Aorta (tissue), 5 donors: ENCODE measurements at regions not wholly inside any gene's neighbourhood (a gene's known extent, or its start where the extent isn't known, plus 50 kb on each side); places are given as distances from the start of the nearest gene placed in this dataset.
A peak's percentile ranks its signal among the peaks of the same experiment; 100 is the strongest.

Experiments used
- ATAC-seq: fragments of 200-7000 bp; cut with Tn5 transposase; one replicate; pipeline ENCODE4 v1.9.1; 2022; ENCODE audit warnings: moderate library complexity; ENCODE audit not compliant: low FRiP score
- DNase-seq, 2 donors: peaks; one replicate each; pipeline ENCODE4 v3.0.0-alpha.2; 2020
- H3K27ac ChIP-seq, 2 donors: one replicate each; pipeline ENCODE4 v1.5.1; 2013; ENCODE audit warnings: low read length in 2 of 2, mild to moderate bottlenecking in 2 of 2, moderate library complexity in 2 of 2, control low read depth in 1 of 2, inconsistent platforms in 1 of 2, low read depth in 1 of 2
- H3K27me3 ChIP-seq, 2 donors: one replicate each; pipeline ENCODE4 v1.6.1; 2013; ENCODE audit warnings: control low read depth in 1 of 2, low read length in 1 of 2, mild to moderate bottlenecking in 1 of 2, moderate library complexity in 1 of 2; ENCODE audit not compliant: insufficient read depth in 2 of 2, control insufficient read depth in 1 of 2
- H3K36me3 ChIP-seq, 2 donors: one replicate each; pipeline ENCODE4 v1.6.1; 2013; ENCODE audit warnings: control low read depth in 1 of 2, low read length in 1 of 2, mild to moderate bottlenecking in 1 of 2; ENCODE audit not compliant: insufficient read depth in 2 of 2, control insufficient read depth in 1 of 2
- H3K4me1 ChIP-seq, 2 donors: one replicate each; pipeline ENCODE4 v1.6.1; 2013; ENCODE audit warnings: low read length in 2 of 2, control low read depth in 1 of 2, mild to moderate bottlenecking in 1 of 2, moderate library complexity in 1 of 2; ENCODE audit not compliant: insufficient read depth in 2 of 2, control insufficient read depth in 1 of 2
- H3K4me3 ChIP-seq, 2 donors: one replicate each; pipeline ENCODE4 v1.5.1; 2013; ENCODE audit warnings: low read length in 2 of 2, control low read depth in 1 of 2, mild to moderate bottlenecking in 1 of 2
- H3K9me3 ChIP-seq: one replicate; pipeline ENCODE4 v1.6.1; 2013; ENCODE audit warnings: mild to moderate bottlenecking, low read length; ENCODE audit not compliant: control insufficient read depth
- WGBS, 2 donors: extraction: QIAGEN DNeasy Blood & Tissue Kit; methylation state at CpG; one replicate each; pipeline ENCODE4 v1.1.7; 2013; 5-methylcytosine and 5-hydroxymethylcytosine counted together
- intact Hi-C, 2 donors: fragments of 100-400 bp; cut with DNase I; formaldehyde crosslinking; loops; one replicate each; pipeline versions ENCODE4 v1.14.2 to v1.15.0; 2022
- donor health status: healthy with polysubstance abuse.
- donor health status: Bipolar disorder and iron deficiency.
- donor health status: DM: no; HTN: no; CAD: no.
- donor health status: DM: no; HTN: no; CAD: no.
- donor health status: DM: yes; HTN: yes; CAD: no.

- DNase-seq (no peak), ATAC-seq (no peak)
- 13 to 19% methylated on average over 1 of the region's 1 CpG for WGBS, 2 donors
- H3K27ac ChIP-seq, result no peak overlapping the region
- H3K27me3 ChIP-seq, result no peaks in the 10 kb centered on the region
- H3K36me3 ChIP-seq, result no peaks in the 10 kb centered on the region
- intact Hi-C loops, result no loop called here
- H3K4me1 ChIP-seq, result no peaks in the 10 kb centered on the region
- H3K4me3 ChIP-seq, result no peak overlapping the region
- no peaks in the 10 kb centered on the region for H3K9me3 ChIP-seq
Measured at GRCh38 chr9:118975736-118976135, 393.5 kb downstream of the BRINP1 start.

GRCh38 chr9:118976160-118976559 lies 393.1 kb downstream of the BRINP1 start:
- Histone ChIP-seq H3K27me3 (no peaks in the 10 kb centered on the region), H3K36me3 (no peaks in the 10 kb centered on the region), H3K27ac (no peak overlapping the region), H3K9me3 (no peaks in the 10 kb centered on the region), H3K4me1 (no peaks in the 10 kb centered on the region), H3K4me3 (no peak overlapping the region)
- no peak for ATAC-seq
- no peak for DNase-seq
- intact Hi-C loops, result no loop called here
- WGBS, 2 donors, result 5 to 10% methylated on average over 2 of the region's 2 CpGs

GRCh38 chr9:118984607-118985006 lies 384.6 kb downstream of the BRINP1 start:
- WGBS, 2 donors, result 92 to 95% methylated on average over 1 of the region's 1 CpG
- H3K27me3 ChIP-seq, result no peaks in the 10 kb centered on the region
- DNase-seq, result no peak
- no peaks in the 10 kb centered on the region for H3K4me1 ChIP-seq
- no peaks in the 10 kb centered on the region for H3K36me3 ChIP-seq
- H3K4me3 ChIP-seq, result no peak overlapping the region
- no peak overlapping the region for H3K27ac ChIP-seq
- ATAC-seq, result no peak
- no peaks in the 10 kb centered on the region for H3K9me3 ChIP-seq
- intact Hi-C loops, result no loop called here

- intact Hi-C loops, result no loop called here
- 67 to 76% methylated on average over 1 of the region's 1 CpG for WGBS, 2 donors
- Histone ChIP-seq H3K27me3 (no peaks in the 10 kb centered on the region), H3K27ac (no peak overlapping the region), H3K9me3 (no peaks in the 10 kb centered on the region), H3K36me3 (no peaks in the 10 kb centered on the region), H3K4me3 (no peak overlapping the region), H3K4me1 (peaks cover 0 to 2% of the 10 kb centered on the region in 2 donors)
- DNase-seq (no peak), ATAC-seq (no peak)
Measured at GRCh38 chr9:118985851-118986250, 383.4 kb downstream of the BRINP1 start.

- Histone ChIP-seq H3K4me3 (no peak overlapping the region), H3K27ac (no peak overlapping the region), H3K9me3 (no peaks in the 10 kb centered on the region), H3K36me3 (no peaks in the 10 kb centered on the region), H3K4me1 (peaks cover 0 to 2% of the 10 kb centered on the region in 2 donors), H3K27me3 (no peaks in the 10 kb centered on the region)
- no peak for ATAC-seq
- no peak for DNase-seq
- intact Hi-C loops, result no loop called here
- WGBS, 2 donors, result 71 to 75% methylated on average over 4 of the region's 4 CpGs
Measured at GRCh38 chr9:118987167-118987566, 382.1 kb downstream of the BRINP1 start.

- DNase-seq (no peak), ATAC-seq (peak; percentile 60)
- intact Hi-C loops, result no loop called here
Measured at GRCh38 chr9:118990949-118991348, 378.3 kb downstream of the BRINP1 start.

GRCh38 chr9:118991366-118992285 lies 377.6 kb downstream of the BRINP1 start:
- Histone ChIP-seq H3K36me3 (no peaks in the 10 kb centered on the region), H3K4me1 (peaks cover 0 to 2% of the 10 kb centered on the region in 2 donors), H3K9me3 (no peaks in the 10 kb centered on the region), H3K27me3 (no peaks in the 10 kb centered on the region), H3K27ac (peak overlapping the region in 1 of 2 donors; percentile 12), H3K4me3 (no peak overlapping the region)
- ATAC-seq (no peak), DNase-seq (no peak)
- intact Hi-C loops, result no loop called here
- WGBS, 2 donors, result 60 to 66% methylated on average over 3 of the region's 3 CpGs

More at GRCh38 chr9:118990949-118991348, 378.3 kb downstream of the BRINP1 start:
- Histone ChIP-seq H3K4me1 (peaks cover 0 to 2% of the 10 kb centered on the region in 2 donors), H3K27me3 (no peaks in the 10 kb centered on the region), H3K36me3 (no peaks in the 10 kb centered on the region), H3K4me3 (no peak overlapping the region), H3K27ac (peak overlapping the region in 1 of 2 donors; percentile 82), H3K9me3 (no peaks in the 10 kb centered on the region)
- 0 to 5% methylated on average over 2 of the region's 2 CpGs for WGBS, 2 donors

- H3K9me3 ChIP-seq, result no peaks in the 10 kb centered on the region
- no peak for DNase-seq
- ATAC-seq, result no peak
- intact Hi-C loops, result no loop called here
- no peaks in the 10 kb centered on the region for H3K36me3 ChIP-seq
- peaks cover 0 to 2% of the 10 kb centered on the region in 2 donors for H3K4me1 ChIP-seq
- WGBS, 2 donors, result 60 to 61% methylated on average over 15 of the region's 15 CpGs
- no peak overlapping the region for H3K27ac ChIP-seq
- no peaks in the 10 kb centered on the region for H3K27me3 ChIP-seq
- no peak overlapping the region for H3K4me3 ChIP-seq
Measured at GRCh38 chr9:118992813-118993794, 376.1 kb downstream of the BRINP1 start.
